OCI-LY3 (cell line): ENCODE measurements at regions not wholly inside any gene's neighbourhood (a gene's known extent, or its start where the extent isn't known, plus 50 kb on each side); places are given as distances from the start of the nearest gene placed in this dataset.

ENCODE experiments used
- H2AFZ ChIP-seq: fragments of 200-600, 300-600 bp; shearing (Covaris generic); 2 replicates; pipeline ENCODE4 v1.6.0; 2014; ENCODE audit warnings: antibody characterized with exemption, low read depth, low read length
- H3K27ac ChIP-seq: fragments of 200-600, 300-600 bp; sonication (generic); 2 replicates; pipeline ENCODE4 v1.5.1; 2014; ENCODE audit warnings: mild to moderate bottlenecking, low read length, moderate library complexity, mixed read lengths
- H3K27me3 ChIP-seq: fragments of 200-600, 300-600 bp; sonication (generic); 2 replicates; pipeline ENCODE4 v1.6.1; 2014; ENCODE audit warnings: low read depth, low read length, mixed read lengths
- H3K36me3 ChIP-seq: fragments of 200-600, 300-600 bp; sonication (generic); replicated peaks from 2 replicates; pipeline ENCODE3; 2014; ENCODE audit warnings: low read depth, low read length, mixed read lengths
- H3K4me1 ChIP-seq: fragments of 300-600, 200-600 bp; sonication (generic); 2 replicates; pipeline ENCODE4 v1.6.1; 2014; ENCODE audit warnings: low read length, mixed read lengths
- H3K4me2 ChIP-seq: fragments of 200-600, 300-600 bp; sonication (generic); 2 replicates; pipeline ENCODE4 v1.6.1; 2014; ENCODE audit warnings: low read length, mixed read lengths
- H3K4me3 ChIP-seq: fragments of 300-600, 200-600 bp; sonication (generic); 2 replicates; pipeline ENCODE4 v1.5.1; 2014; ENCODE audit warnings: antibody characterized with exemption, mild to moderate bottlenecking, low read length, moderate library complexity
- H3K79me2 ChIP-seq: fragments of 300-600, 200-600 bp; shearing (Covaris generic); 2 replicates; pipeline ENCODE4 v1.6.1; 2014; ENCODE audit warnings: mild to moderate bottlenecking, low read length, mixed read lengths
- H3K9ac ChIP-seq: fragments of 300-600, 200-600 bp; shearing (Covaris generic); 2 replicates; pipeline ENCODE4 v1.6.0; 2014; ENCODE audit warnings: mild to moderate bottlenecking, low read length, moderate library complexity
- H3K9me3 ChIP-seq: fragments of 200-600, 300-600 bp; shearing (Covaris generic); 2 replicates; pipeline ENCODE4 v1.6.1; 2014; ENCODE audit warnings: low read length, mixed read lengths; ENCODE audit not compliant: insufficient read depth
- H4K20me1 ChIP-seq: fragments of 200-600, 300-600 bp; sonication (generic); 2 replicates; pipeline ENCODE4 v1.6.1; 2016; ENCODE audit warnings: low read length, mixed read lengths; ENCODE audit not compliant: insufficient read depth
- EZH2phosphoT487 ChIP-seq: fragments of 200-600 bp; shearing (Covaris generic); IDR thresholded peaks from 2 replicates; pipeline ENCODE4 v1.6.1; 2018; ENCODE audit warnings: antibody characterized with exemption, mixed run types, low read depth
- TF ChIP-seq, protein P1 (sequence below): fragments of 200-600, 300-600 bp; sonication (generic); IDR thresholded peaks from 2 replicates; pipeline ENCODE4 v1.5.1; 2014; ENCODE audit warnings: antibody characterized with exemption, low read length, low read depth

- Histone ChIP-seq H4K20me1 (no peaks in the 10 kb centered on the region), H2AFZ (no peak overlapping the region), H3K4me3 (peak overlapping the region; percentile 26; the same call in 1 of the 2 replicates), H3K9me3 (no peaks in the 10 kb centered on the region), H3K79me2 (no peaks in the 10 kb centered on the region), H3K4me1 (peaks cover 69% of the 10 kb centered on the region), H3K36me3 (no peaks in the 10 kb centered on the region), H3K4me2 (peak overlapping the region; percentile 86), H3K9ac (peak overlapping the region; percentile 22; the same call in 1 of the 2 replicates), H3K27ac (peak overlapping the region; percentile 54), H3K27me3 (no peaks in the 10 kb centered on the region)
- no peak for TF ChIP-seq EZH2phosphoT487
- TF ChIP-seq, protein P1, sequence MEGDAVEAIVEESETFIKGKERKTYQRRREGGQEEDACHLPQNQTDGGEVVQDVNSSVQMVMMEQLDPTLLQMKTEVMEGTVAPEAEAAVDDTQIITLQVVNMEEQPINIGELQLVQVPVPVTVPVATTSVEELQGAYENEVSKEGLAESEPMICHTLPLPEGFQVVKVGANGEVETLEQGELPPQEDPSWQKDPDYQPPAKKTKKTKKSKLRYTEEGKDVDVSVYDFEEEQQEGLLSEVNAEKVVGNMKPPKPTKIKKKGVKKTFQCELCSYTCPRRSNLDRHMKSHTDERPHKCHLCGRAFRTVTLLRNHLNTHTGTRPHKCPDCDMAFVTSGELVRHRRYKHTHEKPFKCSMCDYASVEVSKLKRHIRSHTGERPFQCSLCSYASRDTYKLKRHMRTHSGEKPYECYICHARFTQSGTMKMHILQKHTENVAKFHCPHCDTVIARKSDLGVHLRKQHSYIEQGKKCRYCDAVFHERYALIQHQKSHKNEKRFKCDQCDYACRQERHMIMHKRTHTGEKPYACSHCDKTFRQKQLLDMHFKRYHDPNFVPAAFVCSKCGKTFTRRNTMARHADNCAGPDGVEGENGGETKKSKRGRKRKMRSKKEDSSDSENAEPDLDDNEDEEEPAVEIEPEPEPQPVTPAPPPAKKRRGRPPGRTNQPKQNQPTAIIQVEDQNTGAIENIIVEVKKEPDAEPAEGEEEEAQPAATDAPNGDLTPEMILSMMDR = no peak
Observed at GRCh38 chr1:37292789-37293188, 181.6 kb upstream of the ZC3H12A start.

GRCh38 chr1:37294096-37294495, 180.3 kb upstream of the ZC3H12A start:
- no peak for TF ChIP-seq EZH2phosphoT487
- TF ChIP-seq, protein P1 = no peak
- no peaks in the 10 kb centered on the region for H3K27me3 ChIP-seq
- no peaks in the 10 kb centered on the region for H3K36me3 ChIP-seq
- H3K27ac ChIP-seq = no peak overlapping the region
- H3K79me2 ChIP-seq = no peaks in the 10 kb centered on the region
- H3K4me3 ChIP-seq = no peak overlapping the region
- H2AFZ ChIP-seq = no peak overlapping the region
- peaks cover 56% of the 10 kb centered on the region for H3K4me1 ChIP-seq
- no peaks in the 10 kb centered on the region for H3K9me3 ChIP-seq
- peak overlapping the region; percentile 86 for H3K4me2 ChIP-seq
- no peaks in the 10 kb centered on the region for H4K20me1 ChIP-seq
- 0 out of 2 replicates have a peak overlapping the region, but pooled peaks have one; percentile 4 for H3K9ac ChIP-seq

GRCh38 chr1:37294529-37294928, 179.9 kb upstream of the ZC3H12A start:
- Histone ChIP-seq H2AFZ (no peak overlapping the region), H3K4me2 (no peak overlapping the region)

GRCh38 chr1:37298769-37299168, 175.6 kb upstream of the ZC3H12A start:
- no peak overlapping the region for H3K9ac ChIP-seq
- no peak overlapping the region for H3K27ac ChIP-seq
- TF ChIP-seq, protein P1 = no peak
- TF ChIP-seq EZH2phosphoT487 = no peak
- peaks cover 9% of the 10 kb centered on the region for H3K4me1 ChIP-seq
- no peaks in the 10 kb centered on the region for H3K9me3 ChIP-seq
- no peaks in the 10 kb centered on the region for H3K36me3 ChIP-seq
- H3K4me3 ChIP-seq = no peak overlapping the region
- no peak overlapping the region for H2AFZ ChIP-seq
- no peaks in the 10 kb centered on the region for H3K27me3 ChIP-seq
- H3K4me2 ChIP-seq = no peak overlapping the region
- H3K79me2 ChIP-seq = no peaks in the 10 kb centered on the region
- no peaks in the 10 kb centered on the region for H4K20me1 ChIP-seq

More at GRCh38 chr1:37294529-37294928, 179.9 kb upstream of the ZC3H12A start:
- Histone ChIP-seq H3K36me3 (no peaks in the 10 kb centered on the region), H3K9me3 (no peaks in the 10 kb centered on the region), H3K27ac (no peak overlapping the region), H3K79me2 (no peaks in the 10 kb centered on the region), H3K9ac (no peak overlapping the region), H3K27me3 (no peaks in the 10 kb centered on the region), H3K4me3 (no peak overlapping the region), H3K4me1 (peaks cover 51% of the 10 kb centered on the region), H4K20me1 (no peaks in the 10 kb centered on the region)
- TF ChIP-seq, protein P1 = no peak
- TF ChIP-seq EZH2phosphoT487 = no peak
